ENCODE measurements at regions not wholly inside any gene's neighbourhood (a gene's known extent, or its start where the extent isn't known, plus 50 kb on each side); places are given as distances from the start of the nearest gene placed in this dataset.
"Not testable (repeated sequence)": the region's sequence is repeated elsewhere in the genome, so short reads cannot be mapped to it uniquely, and the experiment has no call there.

GRCh38 chr21:25179116-25179515 is 428.2 kb downstream of the MRPL39 start:
- TF ChIP-seq CTCF (IDR thresholded peaks at IDR 0.05), result no peak

GRCh38 chr21:25176637-25177412 is 430.5 kb downstream of the MRPL39 start:
- no peak for DNase-seq (ENCODE audit: low spot score)
- H3K4me3 ChIP-seq, result no peak overlapping the region
- TF ChIP-seq CTCF (IDR thresholded peaks at IDR 0.05), result no peak
- no peak overlapping the region for H3K27ac ChIP-seq

More at GRCh38 chr21:25179116-25179515, 428.2 kb downstream of the MRPL39 start:
- H3K4me3 ChIP-seq, result no peak overlapping the region
- H3K27ac ChIP-seq, result no peak overlapping the region
- no peak for DNase-seq (ENCODE audit: low spot score)

GRCh38 chr21:25175938-25176337 is 431.3 kb downstream of the MRPL39 start:
- Histone ChIP-seq H3K27ac (no peak overlapping the region), H3K4me3 (no peak overlapping the region)
- DNase-seq (ENCODE audit: low spot score), result no peak
- no peak for TF ChIP-seq CTCF (IDR thresholded peaks at IDR 0.05)

- no peak for DNase-seq (ENCODE audit: low spot score)
- H3K4me3 ChIP-seq, result no peak overlapping the region
- no peak for TF ChIP-seq CTCF (IDR thresholded peaks at IDR 0.05)
- no peak overlapping the region for H3K27ac ChIP-seq
These were observed 435.8 kb downstream of the MRPL39 start for GRCh38 chr21:25171438-25171837.

GRCh38 chr21:25170681-25171080 is 436.6 kb downstream of the MRPL39 start:
- no peak for DNase-seq (ENCODE audit: low spot score)
- Histone ChIP-seq H3K4me3 (no peak overlapping the region), H3K27ac (no peak overlapping the region)
- no peak for TF ChIP-seq CTCF (IDR thresholded peaks at IDR 0.05)

GRCh38 chr21:25169370-25169769 is 437.9 kb downstream of the MRPL39 start:
- Histone ChIP-seq H3K27ac (no peak overlapping the region), H3K4me3 (no peak overlapping the region)
- no peak for TF ChIP-seq CTCF (IDR thresholded peaks at IDR 0.05)
- no peak for DNase-seq (ENCODE audit: low spot score)

GRCh38 chr21:25166904-25167303 is 440.4 kb downstream of the MRPL39 start:
- DNase-seq (ENCODE audit: low spot score); H3K27ac ChIP-seq; H3K4me3 ChIP-seq: not testable (repeated sequence)
